ENCODE measurements at regions not wholly inside any gene's neighbourhood (a gene's known extent, or its start where the extent isn't known, plus 50 kb on each side); places are given as distances from the start of the nearest gene placed in this dataset.
A peak's percentile ranks its signal among the peaks of the same experiment; 100 is the strongest.

DNA sequence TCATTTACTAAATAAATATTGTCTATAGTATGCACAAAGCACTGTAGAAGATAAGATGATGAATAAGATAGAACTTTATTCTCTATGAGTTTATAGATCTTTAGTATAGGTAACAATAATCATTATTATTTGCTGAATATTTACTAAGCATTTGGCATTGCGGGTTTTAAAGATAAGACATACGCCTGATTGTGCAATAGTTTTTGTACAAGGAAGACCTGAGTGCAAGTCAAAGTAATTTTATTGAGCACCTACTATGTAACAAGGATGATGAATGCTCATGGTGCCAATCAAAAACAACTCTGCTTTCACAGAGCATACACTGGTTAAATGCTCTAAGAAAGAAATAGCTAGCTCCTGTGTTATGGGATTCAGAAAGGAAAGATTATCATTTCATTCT lies 1461.7 kb upstream of the FLRT2 start:
- H3K9me3 ChIP-seq (ENCODE audit: control insufficient read depth, low read depth, low read length) = no peaks in the 10 kb centered on the region
- no CpG with 5 or more reads among the region's 2 CpGs for WGBS (ENCODE audit: insufficient coverage, low lambda C conversion rate)
- H3K36me3 ChIP-seq (ENCODE audit: control insufficient read depth, insufficient read depth, low read length) = no peaks in the 10 kb centered on the region
- no peak overlapping the region for H3K27ac ChIP-seq (ENCODE audit: low read length)
- H3K27me3 ChIP-seq (ENCODE audit: control insufficient read depth, insufficient read depth, low read length) = no peaks in the 10 kb centered on the region
- no peak overlapping the region for H3K4me3 ChIP-seq (ENCODE audit: low read length)
- H3K4me1 ChIP-seq (ENCODE audit: control insufficient read depth, insufficient read depth, low read length) = no peaks in the 10 kb centered on the region
- DNase-seq = no peak

DNA sequence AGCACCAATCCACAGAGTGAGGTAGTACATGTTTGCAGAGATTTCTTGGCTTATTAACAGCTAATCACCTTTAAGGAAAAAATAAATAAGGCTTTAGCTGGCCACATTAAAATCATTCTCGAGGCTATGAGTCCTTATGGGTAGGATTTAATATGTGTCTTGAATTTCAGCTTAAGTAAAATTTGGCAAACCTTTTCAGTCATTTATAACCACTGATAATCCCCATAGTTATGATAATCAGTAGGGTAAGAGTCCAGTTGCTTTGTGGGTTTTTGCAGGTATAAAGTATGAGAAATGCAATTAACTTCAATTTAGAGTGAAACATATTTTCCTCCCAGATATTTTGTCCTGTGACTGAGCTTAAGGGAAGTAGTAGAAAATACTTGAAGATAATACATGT lies 1458.9 kb upstream of the FLRT2 start:
- WGBS (ENCODE audit: insufficient coverage, low lambda C conversion rate) = 100% methylated on average over 1 of the region's 1 CpG
- H3K36me3 ChIP-seq (ENCODE audit: control insufficient read depth, insufficient read depth, low read length) = no peaks in the 10 kb centered on the region

DNA sequence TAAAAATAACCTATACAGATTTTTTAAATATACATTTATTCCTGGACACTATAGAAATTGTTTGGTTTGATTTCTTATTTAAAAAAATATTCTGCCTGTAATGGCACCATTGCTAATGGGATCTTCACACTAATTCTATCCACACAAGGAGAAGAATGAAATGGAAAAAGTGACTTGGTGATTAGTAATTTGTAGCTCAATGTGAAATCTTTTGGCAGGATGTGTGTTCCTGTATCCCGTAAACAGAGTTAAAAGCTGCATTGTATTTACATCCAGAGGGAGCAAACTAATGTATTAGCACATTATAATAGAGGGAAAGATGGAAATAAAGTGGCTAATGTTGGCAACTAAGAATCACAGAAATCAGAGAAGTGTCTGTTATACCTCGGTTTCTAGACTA lies 1455.3 kb upstream of the FLRT2 start:
- 90% methylated on average over 2 of the region's 2 CpGs for WGBS (ENCODE audit: insufficient coverage, low lambda C conversion rate)
- Histone ChIP-seq H3K27me3 (ENCODE audit: control insufficient read depth, insufficient read depth, low read length) (no peaks in the 10 kb centered on the region), H3K4me3 (ENCODE audit: low read length) (no peak overlapping the region), H3K9me3 (ENCODE audit: control insufficient read depth, low read depth, low read length) (no peaks in the 10 kb centered on the region), H3K4me1 (ENCODE audit: control insufficient read depth, insufficient read depth, low read length) (no peaks in the 10 kb centered on the region), H3K27ac (ENCODE audit: low read length) (no peak overlapping the region), H3K36me3 (ENCODE audit: control insufficient read depth, insufficient read depth, low read length) (no peaks in the 10 kb centered on the region)
- DNase-seq = no peak

More for the DNA sequence above, 1458.9 kb upstream of the FLRT2 start:
- Histone ChIP-seq H3K27me3 (ENCODE audit: control insufficient read depth, insufficient read depth, low read length) (no peaks in the 10 kb centered on the region), H3K4me3 (ENCODE audit: low read length) (no peak overlapping the region), H3K27ac (ENCODE audit: low read length) (no peak overlapping the region), H3K4me1 (ENCODE audit: control insufficient read depth, insufficient read depth, low read length) (no peaks in the 10 kb centered on the region), H3K9me3 (ENCODE audit: control insufficient read depth, low read depth, low read length) (no peaks in the 10 kb centered on the region)
- DNase-seq = no peak

DNA sequence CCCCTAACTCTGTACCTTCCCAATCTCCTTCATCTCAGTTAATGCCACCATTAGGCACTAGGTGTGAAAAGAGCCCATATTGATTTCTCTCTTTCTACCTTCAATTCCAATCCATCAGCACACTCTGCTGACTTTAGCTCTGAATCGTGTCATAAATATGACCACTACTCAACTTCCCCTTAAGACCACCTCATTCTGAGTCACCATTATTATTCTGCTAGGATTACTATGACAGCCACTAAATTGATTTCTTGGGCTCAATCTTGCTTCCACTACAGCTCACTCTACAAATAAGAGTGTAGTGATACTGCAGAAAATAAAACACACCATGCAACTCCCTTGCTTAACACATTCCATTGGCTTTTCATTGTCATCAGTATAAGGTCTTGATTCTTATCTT lies 1449.0 kb upstream of the FLRT2 start:
- H3K27me3 ChIP-seq (ENCODE audit: control insufficient read depth, insufficient read depth, low read length) = no peaks in the 10 kb centered on the region
- H3K9me3 ChIP-seq (ENCODE audit: control insufficient read depth, low read depth, low read length) = no peaks in the 10 kb centered on the region
- no peak overlapping the region for H3K27ac ChIP-seq (ENCODE audit: low read length)
- H3K4me1 ChIP-seq (ENCODE audit: control insufficient read depth, insufficient read depth, low read length) = no peaks in the 10 kb centered on the region
- no peak overlapping the region for H3K4me3 ChIP-seq (ENCODE audit: low read length)
- no peak for DNase-seq
- no CpG with 5 or more reads among the region's 1 CpG for WGBS (ENCODE audit: insufficient coverage, low lambda C conversion rate)
- H3K36me3 ChIP-seq (ENCODE audit: control insufficient read depth, insufficient read depth, low read length) = no peaks in the 10 kb centered on the region

DNA sequence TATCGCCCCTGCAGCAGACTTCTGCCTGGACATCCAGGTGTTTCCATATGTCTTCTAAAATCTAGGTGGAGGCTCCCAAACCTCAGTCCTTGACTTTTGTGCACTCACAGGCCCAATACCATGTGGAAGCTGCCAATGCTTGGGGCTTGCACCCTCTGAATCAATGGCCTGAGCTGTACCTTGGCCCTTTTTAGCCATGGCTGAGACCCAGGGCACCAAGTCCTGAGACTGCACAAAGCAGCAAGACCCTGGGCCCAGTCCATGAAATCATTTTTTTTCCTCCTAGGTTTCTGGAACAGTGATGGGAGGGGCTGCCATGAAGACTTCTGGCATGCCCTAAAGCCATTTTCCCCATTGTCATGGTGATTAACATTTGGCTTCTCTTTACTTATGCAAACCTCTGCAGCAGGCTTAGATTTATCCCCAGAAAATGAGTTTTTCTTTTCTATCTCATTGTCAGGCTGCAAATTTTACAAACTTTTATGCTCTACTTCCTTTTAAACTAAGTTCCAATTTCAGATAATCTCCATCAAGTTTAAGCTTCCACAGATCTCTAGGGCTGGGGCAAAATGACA lies 1445.8 kb upstream of the FLRT2 start:
- WGBS (ENCODE audit: insufficient coverage, low lambda C conversion rate) = no CpG with 5 or more reads among the region's 1 CpG

DNA sequence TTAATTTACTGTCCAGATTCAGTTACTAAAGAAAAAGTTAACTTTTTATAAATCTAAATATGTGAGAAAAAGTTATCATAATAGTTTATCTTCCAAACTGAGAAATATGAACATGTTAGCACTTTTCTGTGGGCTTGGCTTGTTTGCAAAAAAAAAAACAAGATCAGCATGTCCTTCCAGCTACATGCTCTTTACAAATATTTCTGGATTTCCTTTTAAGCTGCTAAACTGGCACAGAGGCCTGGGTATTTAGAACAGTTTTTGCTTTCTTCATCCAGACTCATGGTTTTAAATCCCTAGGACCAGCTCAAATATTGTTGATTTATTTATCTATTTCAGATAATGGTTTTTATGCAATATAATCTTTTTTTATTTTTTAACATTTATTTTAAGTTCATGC lies 1444.5 kb upstream of the FLRT2 start:
- Histone ChIP-seq H3K4me3 (ENCODE audit: low read length) (no peak overlapping the region), H3K9me3 (ENCODE audit: control insufficient read depth, low read depth, low read length) (no peaks in the 10 kb centered on the region), H3K27me3 (ENCODE audit: control insufficient read depth, insufficient read depth, low read length) (no peaks in the 10 kb centered on the region), H3K4me1 (ENCODE audit: control insufficient read depth, insufficient read depth, low read length) (no peaks in the 10 kb centered on the region), H3K27ac (ENCODE audit: low read length) (no peak overlapping the region), H3K36me3 (ENCODE audit: control insufficient read depth, insufficient read depth, low read length) (no peaks in the 10 kb centered on the region)
- DNase-seq = no peak

More for the DNA sequence above, 1445.8 kb upstream of the FLRT2 start:
- no peaks in the 10 kb centered on the region for H3K9me3 ChIP-seq (ENCODE audit: control insufficient read depth, low read depth, low read length)
- no peaks in the 10 kb centered on the region for H3K4me1 ChIP-seq (ENCODE audit: control insufficient read depth, insufficient read depth, low read length)
- H3K4me3 ChIP-seq (ENCODE audit: low read length) = no peak overlapping the region
- H3K36me3 ChIP-seq (ENCODE audit: control insufficient read depth, insufficient read depth, low read length) = no peaks in the 10 kb centered on the region
- DNase-seq = no peak
- no peaks in the 10 kb centered on the region for H3K27me3 ChIP-seq (ENCODE audit: control insufficient read depth, insufficient read depth, low read length)
- no peak overlapping the region for H3K27ac ChIP-seq (ENCODE audit: low read length)

DNA sequence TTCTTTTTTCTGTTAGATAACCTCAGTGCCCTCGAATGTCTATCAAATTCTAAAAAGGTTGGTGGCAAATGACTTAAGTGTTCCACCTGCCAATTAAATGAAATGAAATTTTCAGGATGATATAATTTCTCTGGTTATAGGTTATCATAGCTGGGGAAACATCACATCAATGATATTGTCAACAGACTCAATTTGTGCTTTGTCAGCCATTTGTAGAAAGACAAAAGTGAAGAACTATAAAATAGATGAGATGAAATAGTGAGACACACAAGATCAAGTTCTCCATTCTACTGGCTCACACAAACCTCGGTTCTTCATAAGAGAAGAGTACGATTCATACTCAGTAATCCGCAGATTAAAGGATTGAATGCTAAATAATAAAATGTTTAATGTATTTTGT lies 1443.2 kb upstream of the FLRT2 start:
- whole genome bisulfite sequencing (ENCODE audit: insufficient coverage, low lambda C conversion rate) = 94% methylated on average over 3 of the region's 4 CpGs
- no peaks in the 10 kb centered on the region for H3K9me3 ChIP-seq (ENCODE audit: control insufficient read depth, low read depth, low read length)
- no peaks in the 10 kb centered on the region for H3K36me3 ChIP-seq (ENCODE audit: control insufficient read depth, insufficient read depth, low read length)
- DNase-seq = no peak
- no peak overlapping the region for H3K4me3 ChIP-seq (ENCODE audit: low read length)
- no peaks in the 10 kb centered on the region for H3K4me1 ChIP-seq (ENCODE audit: control insufficient read depth, insufficient read depth, low read length)
- H3K27me3 ChIP-seq (ENCODE audit: control insufficient read depth, insufficient read depth, low read length) = no peaks in the 10 kb centered on the region
- H3K27ac ChIP-seq (ENCODE audit: low read length) = no peak overlapping the region

DNA sequence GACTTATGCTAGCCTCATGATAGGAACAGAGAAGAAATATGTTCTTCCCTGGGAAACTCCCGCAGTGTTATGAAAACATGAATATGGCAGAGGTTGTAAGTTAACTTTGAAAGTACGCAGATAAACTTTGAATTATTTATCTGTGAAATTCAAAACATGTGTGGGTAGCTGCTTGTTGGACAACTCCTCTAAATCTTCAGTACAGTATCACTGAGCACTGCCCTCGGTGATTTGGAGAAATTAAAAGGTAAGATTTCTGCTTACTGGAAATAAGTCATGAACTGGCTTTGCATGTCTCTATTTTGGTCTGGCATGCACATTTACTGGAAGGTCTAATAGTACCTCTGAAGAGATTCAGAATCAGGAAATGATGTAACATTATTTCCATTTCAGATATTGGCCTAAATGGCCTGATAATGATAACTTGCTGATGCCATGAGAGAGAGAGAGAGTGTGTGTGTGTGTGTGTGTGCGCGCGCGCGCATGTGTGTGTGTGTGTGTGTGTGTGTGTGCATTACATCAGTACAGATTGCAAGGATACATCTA lies 1441.9 kb upstream of the FLRT2 start:
- no peaks in the 10 kb centered on the region for H3K27me3 ChIP-seq (ENCODE audit: control insufficient read depth, insufficient read depth, low read length)
- no peaks in the 10 kb centered on the region for H3K4me1 ChIP-seq (ENCODE audit: control insufficient read depth, insufficient read depth, low read length)
- no peaks in the 10 kb centered on the region for H3K36me3 ChIP-seq (ENCODE audit: control insufficient read depth, insufficient read depth, low read length)
- no peak overlapping the region for H3K4me3 ChIP-seq (ENCODE audit: low read length)
- no peak overlapping the region for H3K27ac ChIP-seq (ENCODE audit: low read length)
- peak in 1 of 2 donors; percentile 16 for DNase-seq
- no peaks in the 10 kb centered on the region for H3K9me3 ChIP-seq (ENCODE audit: control insufficient read depth, low read depth, low read length)
- 67% methylated on average over 1 of the region's 8 CpGs for WGBS (ENCODE audit: insufficient coverage, low lambda C conversion rate)

DNA sequence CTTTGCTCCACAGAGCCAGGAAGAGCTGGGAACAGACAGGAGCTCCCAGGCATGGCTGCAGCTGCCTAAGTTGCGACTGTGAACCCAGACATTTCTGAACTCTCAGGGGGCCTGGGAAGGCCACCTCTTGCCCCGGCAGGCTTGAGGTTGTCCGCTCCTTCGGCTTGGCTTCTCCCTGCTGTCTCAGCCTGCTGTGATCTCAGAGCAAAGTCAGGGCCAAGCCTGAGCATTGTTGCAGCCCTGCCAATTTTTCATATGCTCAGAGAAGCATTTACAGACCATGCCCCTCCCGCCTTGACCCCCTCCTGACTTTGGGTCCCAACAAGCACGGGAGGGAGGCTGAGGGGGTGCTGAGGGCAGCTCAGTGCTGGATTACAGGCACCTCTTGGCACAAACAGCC lies 1439.1 kb upstream of the FLRT2 start:
- no peak overlapping the region for H3K27ac ChIP-seq (ENCODE audit: low read length)
- no peaks in the 10 kb centered on the region for H3K36me3 ChIP-seq (ENCODE audit: control insufficient read depth, insufficient read depth, low read length)
- no CpG with 5 or more reads among the region's 6 CpGs for WGBS (ENCODE audit: insufficient coverage, low lambda C conversion rate)
- H3K4me3 ChIP-seq (ENCODE audit: low read length) = no peak overlapping the region
- H3K27me3 ChIP-seq (ENCODE audit: control insufficient read depth, insufficient read depth, low read length) = no peaks in the 10 kb centered on the region
- H3K9me3 ChIP-seq (ENCODE audit: control insufficient read depth, low read depth, low read length) = no peaks in the 10 kb centered on the region
- DNase-seq = peak in 1 of 2 donors; percentile 2
- H3K4me1 ChIP-seq (ENCODE audit: control insufficient read depth, insufficient read depth, low read length) = peaks cover 1% of the 10 kb centered on the region

DNA sequence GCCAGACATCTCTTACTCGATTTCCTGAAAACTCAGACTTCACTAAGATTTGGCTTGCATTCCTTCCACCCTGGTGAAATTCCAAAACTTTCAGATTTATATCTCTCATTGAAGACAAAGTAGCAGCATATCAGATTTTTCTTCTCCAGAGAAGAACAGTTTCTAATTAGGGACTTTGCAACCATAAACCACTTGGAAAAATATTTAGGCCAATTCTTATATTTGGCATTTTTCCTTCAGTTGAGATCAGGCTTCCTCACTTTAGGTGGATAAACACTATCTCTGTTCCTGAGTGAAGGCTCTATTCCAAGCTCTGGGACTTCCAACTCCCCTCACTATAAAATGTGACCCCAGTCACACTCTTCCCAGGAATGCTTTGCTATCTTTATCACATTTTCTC lies 1434.3 kb upstream of the FLRT2 start:
- Histone ChIP-seq H3K9me3 (ENCODE audit: control insufficient read depth, low read depth, low read length) (peaks cover 5% of the 10 kb centered on the region), H3K4me1 (ENCODE audit: control insufficient read depth, insufficient read depth, low read length) (peaks cover 2% of the 10 kb centered on the region), H3K27me3 (ENCODE audit: control insufficient read depth, insufficient read depth, low read length) (no peaks in the 10 kb centered on the region), H3K36me3 (ENCODE audit: control insufficient read depth, insufficient read depth, low read length) (no peaks in the 10 kb centered on the region), H3K4me3 (ENCODE audit: low read length) (no peak overlapping the region), H3K27ac (ENCODE audit: low read length) (no peak overlapping the region)
- DNase-seq = peak in 1 of 2 donors; percentile 4
- 100% methylated on average over 1 of the region's 1 CpG for WGBS (ENCODE audit: insufficient coverage, low lambda C conversion rate)

DNA sequence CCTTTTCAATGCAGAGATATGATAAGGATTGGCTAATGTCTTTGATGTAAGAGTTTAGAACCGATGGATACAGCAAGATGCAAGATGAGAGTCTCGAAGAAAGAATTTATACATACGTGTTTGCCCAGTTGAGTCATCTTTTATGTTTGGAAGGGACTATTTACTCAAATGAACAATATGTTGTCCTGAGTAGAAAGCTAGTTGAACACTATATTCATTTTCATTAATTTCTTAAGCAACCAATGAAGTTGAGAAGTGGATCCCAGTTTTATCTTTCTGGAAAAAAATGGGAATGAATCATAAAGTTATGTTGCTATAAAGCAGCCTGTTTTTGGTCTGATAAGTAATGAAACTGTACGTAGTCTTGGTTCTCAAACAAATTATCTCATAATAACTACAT lies 1431.7 kb upstream of the FLRT2 start:
- 95% methylated on average over 4 of the region's 4 CpGs for WGBS (ENCODE audit: insufficient coverage, low lambda C conversion rate)
- no peak for DNase-seq
- H3K4me1 ChIP-seq (ENCODE audit: control insufficient read depth, insufficient read depth, low read length) = peaks cover 2% of the 10 kb centered on the region
- H3K27me3 ChIP-seq (ENCODE audit: control insufficient read depth, insufficient read depth, low read length) = no peaks in the 10 kb centered on the region
- H3K27ac ChIP-seq (ENCODE audit: low read length) = no peak overlapping the region
- H3K9me3 ChIP-seq (ENCODE audit: control insufficient read depth, low read depth, low read length) = peaks cover 5% of the 10 kb centered on the region
- no peaks in the 10 kb centered on the region for H3K36me3 ChIP-seq (ENCODE audit: control insufficient read depth, insufficient read depth, low read length)
- no peak overlapping the region for H3K4me3 ChIP-seq (ENCODE audit: low read length)
